Limb (tissue), 2 donors: ENCODE measurements at regions not wholly inside any gene's neighbourhood (a gene's known extent, or its start where the extent isn't known, plus 50 kb on each side); places are given as distances from the start of the nearest gene placed in this dataset.
"Not testable (repeated sequence)": the region's sequence is repeated elsewhere in the genome, so short reads cannot be mapped to it uniquely, and the experiment has no call there.

Source experiments
- DNase-seq, 2 donors: peaks; one replicate each; pipeline ENCODE4 v3.0.0-alpha.2; 2016; ENCODE audit errors: extremely low spot score in 2 of 2

GRCh38 chr17:71753070-71753469 is 367.8 kb upstream of the SOX9 start:
- no peak for DNase-seq

- DNase-seq: no peak
These were observed 363.7 kb upstream of the SOX9 start for GRCh38 chr17:71757156-71757555.

GRCh38 chr17:71757956-71758355 is 362.9 kb upstream of the SOX9 start:
- no peak for DNase-seq

GRCh38 chr17:71759422-71760060 is 361.3 kb upstream of the SOX9 start:
- DNase-seq: no peak

- DNase-seq: no peak
These were observed 360.6 kb upstream of the SOX9 start for GRCh38 chr17:71760062-71760720.

DNA sequence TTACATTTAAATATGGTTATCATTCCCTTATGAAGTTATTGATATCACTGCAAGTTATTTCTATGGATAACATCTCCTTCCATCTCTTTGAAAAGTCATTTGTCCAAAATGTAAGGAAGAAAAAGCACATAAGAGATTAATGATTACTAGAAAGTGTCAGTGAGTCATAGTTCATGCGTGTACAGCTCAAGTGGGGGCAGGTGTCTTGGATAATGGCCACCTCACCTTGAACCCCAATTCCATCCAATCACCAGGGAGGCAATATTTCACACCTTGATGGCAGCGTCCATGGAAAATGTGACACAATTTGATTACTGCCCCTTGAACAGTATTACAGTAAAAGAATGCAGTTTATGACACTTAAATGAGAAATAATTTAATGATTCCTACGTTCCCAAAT is 358.3 kb upstream of the SOX9 start:
- DNase-seq: no peak

DNA sequence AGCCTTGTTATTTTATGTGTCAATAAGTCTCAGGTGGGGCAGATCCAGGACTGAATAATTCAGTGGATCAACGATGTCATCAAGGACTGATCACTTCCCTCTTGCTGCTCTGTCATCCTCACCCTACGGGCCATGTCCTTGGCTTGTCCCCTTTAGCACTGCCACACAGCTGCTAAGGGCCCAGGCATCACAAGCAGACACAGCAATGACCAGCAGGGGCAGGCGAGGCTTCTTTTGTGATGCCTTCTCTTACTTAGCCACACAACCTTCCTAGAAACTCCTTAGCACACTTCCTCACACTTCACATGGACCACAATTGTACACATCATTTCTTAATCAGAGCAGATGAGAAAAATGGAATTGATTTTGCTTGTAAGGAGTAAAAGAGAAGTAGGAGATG is 356.3 kb upstream of the SOX9 start:
- no peak for DNase-seq

DNA sequence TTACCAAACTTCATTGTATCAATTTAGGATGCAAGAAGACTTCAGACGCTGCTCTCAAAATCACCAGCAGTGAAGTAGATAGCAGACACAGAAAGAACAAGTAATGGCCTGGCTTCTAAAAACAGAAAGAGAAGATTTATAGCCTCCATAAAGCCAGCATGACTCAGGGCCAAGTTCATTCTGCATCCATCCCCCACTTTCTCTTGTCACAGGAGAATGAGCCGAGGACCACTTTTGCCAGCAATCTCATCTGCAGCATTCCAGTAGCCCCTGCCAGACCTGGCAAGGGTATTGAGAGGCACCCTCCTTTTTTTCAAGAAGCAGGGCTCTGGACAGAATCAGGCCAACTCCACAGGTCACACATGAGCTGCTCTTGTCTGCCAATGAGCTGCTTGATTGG is 355.4 kb upstream of the SOX9 start:
- peak in 1 of 2 donors; percentile 34 for DNase-seq

- no peak for DNase-seq
These were observed 351.0 kb upstream of the SOX9 start for GRCh38 chr17:71769850-71770249.

DNA sequence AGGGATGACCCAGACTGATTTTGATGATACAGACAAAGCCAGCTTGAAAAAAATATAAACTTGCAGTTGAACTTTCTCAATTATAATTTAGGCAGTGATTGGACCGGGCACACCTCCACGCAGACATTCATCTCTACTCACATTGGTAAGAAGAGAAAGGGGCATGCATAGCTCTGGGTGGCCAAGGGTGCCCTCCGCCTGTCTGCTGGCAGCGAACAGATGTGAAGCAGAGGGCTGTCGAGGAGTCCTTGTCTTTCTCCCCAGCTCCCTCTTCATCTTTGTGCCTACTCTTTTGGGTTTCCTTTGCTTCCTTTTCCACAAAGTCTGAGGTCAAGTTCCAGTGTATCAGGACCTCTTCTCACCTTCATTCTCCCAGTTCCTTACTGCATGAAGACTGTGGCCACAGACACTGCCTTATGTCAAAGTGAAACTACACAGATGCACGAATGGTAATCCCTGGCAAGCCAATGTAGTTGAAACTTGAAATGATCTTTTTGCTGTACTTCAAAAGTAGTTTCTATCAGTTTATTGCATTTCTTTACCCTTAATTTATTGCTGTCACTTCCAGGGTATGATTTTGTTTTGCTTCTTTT is 343.7 kb upstream of the SOX9 start:
- no peak for DNase-seq

- DNase-seq: no peak
These were observed 341.3 kb upstream of the SOX9 start for GRCh38 chr17:71779482-71779881.

DNA sequence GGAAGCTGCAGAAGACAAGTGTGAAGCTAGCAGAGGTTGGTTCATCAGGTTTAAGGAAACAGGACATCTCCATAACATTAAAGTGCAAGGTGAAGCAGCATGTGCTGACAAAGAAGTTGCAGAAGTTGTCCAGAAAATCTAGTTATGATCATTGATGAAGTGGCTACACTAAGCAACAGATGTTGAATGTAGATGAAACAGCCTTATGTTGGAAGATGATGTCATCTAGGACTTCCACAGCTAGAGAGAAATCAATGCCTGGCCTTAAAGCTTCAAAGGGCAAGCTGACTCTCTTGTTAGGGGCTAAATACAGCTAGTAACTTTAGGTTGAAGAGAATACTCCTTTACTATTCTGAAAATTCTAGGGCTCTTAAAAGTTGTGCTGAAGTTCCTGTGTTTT is 340.2 kb upstream of the SOX9 start:
- no peak for DNase-seq

GRCh38 chr17:71782021-71782420 is 338.8 kb upstream of the SOX9 start:
- not testable (repeated sequence) for DNase-seq

DNA sequence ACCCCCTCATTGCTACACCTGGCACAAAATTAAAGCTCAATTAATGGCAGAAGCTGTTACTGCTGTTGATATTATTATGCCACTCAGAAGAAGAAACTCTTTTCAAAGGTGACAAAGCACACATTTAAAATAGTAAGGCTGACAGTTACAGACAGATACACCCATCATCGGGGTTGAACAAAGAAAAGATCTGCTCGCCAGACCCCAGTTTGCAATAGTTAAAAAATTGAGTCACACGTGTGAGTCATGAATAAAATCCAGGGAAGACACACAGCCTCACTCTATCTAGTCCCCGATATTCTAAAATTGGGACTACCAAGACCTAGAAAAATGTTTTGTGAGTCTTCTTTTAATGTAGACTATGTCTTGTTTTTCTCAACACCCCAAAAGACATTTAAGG is 330.0 kb upstream of the SOX9 start:
- DNase-seq: no peak

GRCh38 chr17:71791311-71791710 is 329.5 kb upstream of the SOX9 start:
- DNase-seq: peak in 1 of 2 donors; percentile 30

- peak in 1 of 2 donors; percentile 13 for DNase-seq
These were observed 327.9 kb upstream of the SOX9 start for GRCh38 chr17:71792966-71793365.

- no peak for DNase-seq
These were observed 327.3 kb upstream of the SOX9 start for GRCh38 chr17:71793518-71793917.

GRCh38 chr17:71798701-71799100 is 322.1 kb upstream of the SOX9 start:
- DNase-seq: no peak

DNA sequence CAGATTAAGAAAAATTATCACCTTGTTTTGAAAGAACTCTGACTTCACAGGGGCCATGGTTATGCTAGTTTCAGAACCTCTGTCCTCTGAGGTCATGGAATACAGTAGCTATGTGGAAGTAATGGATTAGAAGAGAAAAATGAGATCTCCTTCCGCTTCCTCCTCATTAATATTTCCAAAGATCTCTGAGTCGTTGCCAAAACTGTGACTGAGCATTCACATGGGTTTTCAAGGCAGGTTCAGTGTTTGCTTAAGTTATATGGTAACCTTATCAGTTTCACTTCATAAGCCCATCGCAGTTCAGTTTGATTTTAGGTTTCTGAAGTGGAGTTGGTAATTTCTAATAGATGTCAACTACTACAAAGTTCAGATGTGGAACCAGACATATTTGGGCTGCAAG is 321.2 kb upstream of the SOX9 start:
- DNase-seq: no peak

DNA sequence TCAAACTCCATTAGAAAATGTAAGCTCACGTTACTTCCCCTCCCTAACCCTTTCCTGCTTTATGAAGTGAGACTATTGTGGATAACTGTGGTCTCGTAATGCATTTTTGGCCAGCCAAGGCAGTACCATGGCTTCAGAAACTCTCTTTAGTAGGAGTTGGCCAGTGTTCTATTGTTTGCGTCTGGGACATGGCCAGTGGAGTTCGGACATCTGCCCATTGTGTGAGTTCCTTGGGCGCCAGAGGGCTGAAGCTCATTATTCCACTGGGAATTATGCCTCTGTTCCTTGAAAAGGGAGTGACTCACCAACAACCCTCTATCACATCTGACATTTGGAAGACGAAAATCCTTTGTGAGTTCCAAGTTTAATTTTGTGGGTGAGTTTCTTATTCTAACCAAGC is 319.5 kb upstream of the SOX9 start:
- no peak for DNase-seq

- DNase-seq: no peak
These were observed 318.2 kb upstream of the SOX9 start for GRCh38 chr17:71802663-71803062.

GRCh38 chr17:71803656-71804284 is 317.1 kb upstream of the SOX9 start:
- DNase-seq: no peak

DNA sequence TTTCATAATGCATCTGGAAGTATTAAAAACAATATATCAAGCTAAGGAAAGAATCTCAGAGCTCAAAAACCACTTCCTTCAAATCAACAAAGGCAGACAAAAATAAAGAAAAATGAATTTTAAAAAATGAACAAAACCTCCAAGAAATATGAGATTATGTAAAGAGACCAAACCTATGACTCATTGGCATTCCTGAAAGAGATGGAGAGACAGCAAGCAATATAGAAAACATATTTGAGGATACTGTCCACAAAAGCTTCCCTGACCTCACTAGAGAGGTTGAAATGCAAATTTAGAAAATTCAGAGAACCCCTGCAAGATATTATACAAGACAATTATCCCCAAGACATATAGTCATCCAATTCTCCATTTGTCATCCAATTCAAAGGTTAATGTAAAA is 311.3 kb upstream of the SOX9 start:
- DNase-seq: no peak
